ENCODE measurements at regions not wholly inside any gene's neighbourhood (a gene's known extent, or its start where the extent isn't known, plus 50 kb on each side); places are given as distances from the start of the nearest gene placed in this dataset.
"Not testable (repeated sequence)": the region's sequence is repeated elsewhere in the genome, so short reads cannot be mapped to it uniquely, and the experiment has no call there.

- DNase-seq (ENCODE audit: insufficient read length, low spot score) (no peak), FAIRE-seq (no peak)
- TF ChIP-seq CTCF (IDR thresholded peaks at IDR 0.05; ENCODE audit: insufficient read depth, missing control alignments), result no peak
Observed at GRCh38 chr9:106772523-106773290, 90.3 kb upstream of the ZNF462 start.

GRCh38 chr9:106773750-106774149 lies 89.2 kb upstream of the ZNF462 start:
- no peak for DNase-seq (ENCODE audit: insufficient read length, low spot score)
- FAIRE-seq, result no peak
- TF ChIP-seq CTCF (IDR thresholded peaks at IDR 0.05; ENCODE audit: insufficient read depth, missing control alignments), result no peak

- no peak for TF ChIP-seq CTCF (IDR thresholded peaks at IDR 0.05; ENCODE audit: insufficient read depth, missing control alignments)
- FAIRE-seq, result no peak
Observed at GRCh38 chr9:106775960-106776359, 87.0 kb upstream of the ZNF462 start.

GRCh38 chr9:106779796-106780195 lies 83.2 kb upstream of the ZNF462 start:
- FAIRE-seq, result no peak
- no peak for TF ChIP-seq CTCF (IDR thresholded peaks at IDR 0.05; ENCODE audit: insufficient read depth, missing control alignments)
- no peak for DNase-seq (ENCODE audit: insufficient read length, low spot score)

More at GRCh38 chr9:106775960-106776359, 87.0 kb upstream of the ZNF462 start:
- no peak for DNase-seq (ENCODE audit: insufficient read length, low spot score)

GRCh38 chr9:106783121-106783520 lies 79.8 kb upstream of the ZNF462 start:
- DNase-seq (ENCODE audit: insufficient read length, low spot score), result no peak
- FAIRE-seq, result no peak
- no peak for TF ChIP-seq CTCF (IDR thresholded peaks at IDR 0.05; ENCODE audit: insufficient read depth, missing control alignments)

- DNase-seq (ENCODE audit: insufficient read length, low spot score) (no peak), FAIRE-seq (no peak)
- TF ChIP-seq CTCF (IDR thresholded peaks at IDR 0.05; ENCODE audit: insufficient read depth, missing control alignments), result no peak
Observed at GRCh38 chr9:106784076-106784475, 78.9 kb upstream of the ZNF462 start.

GRCh38 chr9:106785200-106785599 lies 77.8 kb upstream of the ZNF462 start:
- DNase-seq (ENCODE audit: insufficient read length, low spot score) (no peak), FAIRE-seq (no peak)
- TF ChIP-seq CTCF (IDR thresholded peaks at IDR 0.05; ENCODE audit: insufficient read depth, missing control alignments), result no peak

- DNase-seq (ENCODE audit: insufficient read length, low spot score); FAIRE-seq: not testable (repeated sequence)
Observed at GRCh38 chr9:106788021-106788420, 74.9 kb upstream of the ZNF462 start.
